SJCRH30 (cell line): ENCODE measurements at regions not wholly inside any gene's neighbourhood (a gene's known extent, or its start where the extent isn't known, plus 50 kb on each side); places are given as distances from the start of the nearest gene placed in this dataset.

Experiments
- DNase-seq, 2 experiments: peaks; one replicate each; pipeline ENCODE4 v3.0.0-alpha.2; 2015 to 2020
- H3K27ac ChIP-seq: fragments of 250-450 bp; sonication (Bioruptor Pico); 2 replicates; pipeline ENCODE4 v1.5.1; 2020; ENCODE audit warnings: mild to moderate bottlenecking, moderate library complexity
- H3K27me3 ChIP-seq: fragments of 250-450 bp; sonication (Bioruptor Pico); 2 replicates; pipeline ENCODE4 v1.5.1; 2020; ENCODE audit warnings: mild to moderate bottlenecking, moderate library complexity
- H3K36me3 ChIP-seq: fragments of 250-450 bp; sonication (Bioruptor Pico); 2 replicates; pipeline ENCODE4 v1.5.1; 2020; ENCODE audit warnings: mild to moderate bottlenecking, moderate library complexity
- H3K4me1 ChIP-seq: fragments of 250-450 bp; sonication (Bioruptor Pico); 2 replicates; pipeline ENCODE4 v1.5.1; 2020; ENCODE audit warnings: mild to moderate bottlenecking, moderate library complexity
- H3K4me3 ChIP-seq: fragments of 250-450 bp; sonication (Bioruptor Pico); 2 replicates; pipeline ENCODE4 v1.5.1; 2020; ENCODE audit warnings: mild to moderate bottlenecking, moderate library complexity
- H3K9me3 ChIP-seq: fragments of 250-450 bp; sonication (Bioruptor Pico); replicated peaks from 2 replicates; pipeline ENCODE4 v1.5.1; 2020; ENCODE audit warnings: mild to moderate bottlenecking, moderate library complexity

GRCh38 chr11:119907878-119908572 is 179.0 kb upstream of the NECTIN1 start:
- no peaks in the 10 kb centered on the region for H3K27me3 ChIP-seq
- no peak overlapping the region for H3K4me3 ChIP-seq
- H3K36me3 ChIP-seq, result no peaks in the 10 kb centered on the region
- no peaks in the 10 kb centered on the region for H3K9me3 ChIP-seq
- no peak for DNase-seq
- H3K27ac ChIP-seq, result no peak overlapping the region
- H3K4me1 ChIP-seq, result no peaks in the 10 kb centered on the region

DNA sequence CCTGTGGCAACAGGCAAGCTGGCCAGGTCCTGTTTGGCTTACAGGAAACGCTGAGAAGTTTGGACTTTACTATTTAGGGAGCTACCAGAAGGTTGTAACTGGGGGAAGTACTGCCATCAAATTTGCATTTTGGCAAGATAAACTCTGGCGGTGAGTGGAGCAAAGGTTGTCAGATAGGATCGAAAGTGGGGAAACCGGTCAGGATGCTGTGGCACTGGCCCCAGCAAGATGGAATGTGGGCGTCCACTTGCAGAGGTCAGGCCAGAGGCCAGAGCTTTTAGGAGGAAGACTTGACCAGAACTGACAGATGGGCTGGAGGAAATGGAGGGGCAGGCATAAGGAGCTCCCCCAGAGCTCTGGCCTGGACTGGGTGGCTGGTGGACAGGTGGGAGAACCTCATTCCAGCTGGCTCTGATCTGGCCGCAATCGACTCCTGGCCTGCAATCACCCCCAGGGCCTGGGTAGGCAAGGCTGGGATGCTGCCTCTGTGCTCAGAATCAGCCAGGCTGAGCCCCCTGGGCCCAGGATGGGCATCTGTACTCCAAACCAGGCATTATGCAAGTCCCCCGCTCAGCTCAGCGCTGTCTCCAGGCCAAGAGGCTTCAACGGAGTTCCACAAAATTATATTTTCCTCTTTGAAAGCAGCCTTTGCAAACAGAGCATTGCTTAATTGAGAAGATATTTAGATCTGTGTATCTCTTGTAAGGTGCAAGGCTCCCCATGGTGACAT is 178.3 kb upstream of the NECTIN1 start:
- no peaks in the 10 kb centered on the region for H3K36me3 ChIP-seq
- H3K27ac ChIP-seq, result no peak overlapping the region
- H3K4me1 ChIP-seq, result no peaks in the 10 kb centered on the region
- no peaks in the 10 kb centered on the region for H3K9me3 ChIP-seq
- DNase-seq, result no peak
- no peak overlapping the region for H3K4me3 ChIP-seq
- H3K27me3 ChIP-seq, result no peaks in the 10 kb centered on the region

DNA sequence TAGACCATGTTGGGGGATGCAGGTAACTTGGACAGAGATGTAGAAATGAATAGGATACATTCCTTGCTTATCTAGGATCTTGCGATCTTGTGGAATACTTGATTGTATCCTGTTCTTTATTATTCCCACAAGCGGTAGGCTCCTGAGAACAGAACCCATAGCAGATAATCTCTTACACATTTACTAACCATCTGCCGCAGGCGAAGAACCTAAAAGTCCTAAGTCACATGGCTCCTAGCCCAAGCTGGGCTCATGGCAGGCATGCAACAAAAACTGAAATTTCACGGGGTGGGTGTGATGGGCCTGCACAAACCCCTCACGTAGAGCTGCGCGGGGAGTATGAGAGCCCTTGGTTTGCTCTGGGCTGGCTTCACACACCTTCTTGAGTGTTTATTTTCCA is 177.4 kb upstream of the NECTIN1 start:
- Histone ChIP-seq H3K9me3 (no peaks in the 10 kb centered on the region), H3K27me3 (no peaks in the 10 kb centered on the region), H3K4me3 (no peak overlapping the region), H3K4me1 (no peaks in the 10 kb centered on the region), H3K27ac (no peak overlapping the region), H3K36me3 (no peaks in the 10 kb centered on the region)
- DNase-seq, result no peak

- DNase-seq, result no peak
- Histone ChIP-seq H3K36me3 (no peaks in the 10 kb centered on the region), H3K9me3 (no peaks in the 10 kb centered on the region), H3K4me1 (no peaks in the 10 kb centered on the region), H3K4me3 (no peak overlapping the region), H3K27ac (no peak overlapping the region), H3K27me3 (no peaks in the 10 kb centered on the region)
Measured at GRCh38 chr11:119905162-119905561, 176.2 kb upstream of the NECTIN1 start.

- no peaks in the 10 kb centered on the region for H3K9me3 ChIP-seq
- no peak for DNase-seq
- H3K27ac ChIP-seq, result no peak overlapping the region
- H3K36me3 ChIP-seq, result no peaks in the 10 kb centered on the region
- H3K4me1 ChIP-seq, result no peaks in the 10 kb centered on the region
- no peaks in the 10 kb centered on the region for H3K27me3 ChIP-seq
- H3K4me3 ChIP-seq, result no peak overlapping the region
Measured at GRCh38 chr11:119904531-119905035, 175.6 kb upstream of the NECTIN1 start.

GRCh38 chr11:119903821-119904220 is 174.8 kb upstream of the NECTIN1 start:
- H3K9me3 ChIP-seq, result no peaks in the 10 kb centered on the region
- H3K4me1 ChIP-seq, result no peaks in the 10 kb centered on the region
- no peaks in the 10 kb centered on the region for H3K36me3 ChIP-seq
- no peak for DNase-seq
- H3K27me3 ChIP-seq, result no peaks in the 10 kb centered on the region
- H3K27ac ChIP-seq, result no peak overlapping the region
- H3K4me3 ChIP-seq, result no peak overlapping the region

DNA sequence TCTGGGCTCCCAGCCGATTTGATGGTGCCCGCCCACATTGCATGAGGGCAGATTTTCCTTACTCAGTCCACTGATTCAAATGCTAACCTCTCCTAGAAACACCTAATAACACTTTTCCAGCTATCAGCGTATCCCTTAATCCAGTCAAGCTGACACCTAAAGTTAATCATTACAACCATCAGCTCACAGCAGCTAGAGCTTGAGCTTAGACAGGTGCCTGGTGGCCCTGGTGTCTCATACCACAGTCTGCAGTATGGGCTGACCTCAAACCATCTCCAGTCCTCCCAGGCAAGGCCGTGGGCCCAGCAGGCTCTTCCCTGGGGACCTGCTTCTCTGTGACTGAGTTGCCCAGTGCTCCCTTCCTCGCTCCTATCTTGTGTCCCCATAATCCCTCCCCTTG is 174.4 kb upstream of the NECTIN1 start:
- H3K9me3 ChIP-seq, result no peaks in the 10 kb centered on the region
- no peak overlapping the region for H3K4me3 ChIP-seq
- H3K4me1 ChIP-seq, result no peaks in the 10 kb centered on the region
- H3K27ac ChIP-seq, result no peak overlapping the region
- H3K36me3 ChIP-seq, result no peaks in the 10 kb centered on the region
- DNase-seq, result no peak
- no peaks in the 10 kb centered on the region for H3K27me3 ChIP-seq

GRCh38 chr11:119902656-119903231 is 173.7 kb upstream of the NECTIN1 start:
- Histone ChIP-seq H3K27me3 (no peaks in the 10 kb centered on the region), H3K36me3 (no peaks in the 10 kb centered on the region), H3K9me3 (no peaks in the 10 kb centered on the region), H3K4me1 (no peaks in the 10 kb centered on the region), H3K4me3 (no peak overlapping the region), H3K27ac (no peak overlapping the region)
- no peak for DNase-seq

DNA sequence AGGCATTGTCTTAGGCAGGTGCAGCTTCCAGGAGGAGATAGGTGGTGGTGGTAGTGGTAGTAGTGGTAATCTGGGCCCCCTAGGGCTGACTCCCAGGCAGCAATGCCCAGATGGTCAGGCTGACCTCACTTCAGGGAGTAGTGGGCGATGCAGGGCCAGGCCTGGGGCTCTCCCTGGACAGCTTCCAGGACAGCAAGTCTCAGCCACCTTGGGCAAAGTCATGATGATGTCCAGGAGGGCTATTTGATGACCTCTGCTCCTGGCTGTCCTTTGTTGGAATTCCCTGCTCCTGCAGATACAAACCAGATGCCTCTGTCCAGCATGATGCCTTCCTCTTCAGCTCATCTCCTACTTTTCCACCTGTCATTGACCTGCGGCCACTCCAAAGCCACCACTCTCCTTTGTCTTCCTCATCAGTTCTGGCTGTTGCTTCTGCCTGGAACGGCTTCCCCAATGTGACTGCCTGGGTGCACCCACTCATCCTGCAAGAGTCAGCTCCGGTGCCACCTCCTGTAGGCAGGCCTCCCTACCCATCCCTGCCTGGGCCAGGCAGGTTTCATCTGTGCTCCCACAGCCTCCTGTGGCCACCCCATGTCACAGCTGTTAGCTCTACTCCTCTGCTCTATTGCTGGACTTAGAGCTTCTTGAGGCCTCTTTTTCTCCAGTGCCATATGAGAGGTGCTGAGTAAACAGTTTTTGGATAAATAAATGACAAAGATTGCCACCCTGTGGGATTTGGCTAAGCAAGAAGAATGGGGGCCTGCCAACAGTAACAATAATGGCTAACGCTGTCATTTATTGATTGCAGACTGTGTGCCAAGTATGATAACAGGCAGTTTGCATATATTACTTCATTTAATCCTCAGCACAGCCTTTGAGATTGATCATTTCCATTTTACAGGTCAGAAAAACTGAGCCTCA is 172.9 kb upstream of the NECTIN1 start:
- H3K36me3 ChIP-seq, result no peaks in the 10 kb centered on the region
- no peaks in the 10 kb centered on the region for H3K9me3 ChIP-seq
- no peaks in the 10 kb centered on the region for H3K27me3 ChIP-seq
- DNase-seq, result no peak
- no peak overlapping the region for H3K27ac ChIP-seq
- no peak overlapping the region for H3K4me3 ChIP-seq
- H3K4me1 ChIP-seq, result no peaks in the 10 kb centered on the region

DNA sequence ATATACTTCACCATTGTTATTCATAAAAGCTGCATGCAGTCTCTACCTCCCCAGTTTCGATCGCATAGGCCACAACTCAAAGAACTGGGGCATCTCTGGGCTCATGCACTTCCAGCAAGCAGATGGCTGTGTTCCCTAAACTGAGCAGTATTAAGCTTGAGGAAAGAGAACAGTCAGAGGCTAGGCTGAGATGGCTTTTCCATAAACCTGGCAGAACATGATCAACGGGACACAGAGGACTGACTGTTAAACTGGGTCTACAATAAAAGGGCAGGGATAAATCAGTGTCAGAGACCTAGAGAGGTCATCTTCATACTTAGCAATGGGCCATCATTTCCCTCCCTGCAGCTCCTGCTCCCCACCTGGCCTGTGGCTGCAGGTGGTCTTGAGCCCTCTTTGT is 171.0 kb upstream of the NECTIN1 start:
- no peak for DNase-seq
- Histone ChIP-seq H3K36me3 (no peaks in the 10 kb centered on the region), H3K27ac (no peak overlapping the region), H3K4me3 (no peak overlapping the region), H3K27me3 (no peaks in the 10 kb centered on the region), H3K9me3 (no peaks in the 10 kb centered on the region), H3K4me1 (no peaks in the 10 kb centered on the region)

DNA sequence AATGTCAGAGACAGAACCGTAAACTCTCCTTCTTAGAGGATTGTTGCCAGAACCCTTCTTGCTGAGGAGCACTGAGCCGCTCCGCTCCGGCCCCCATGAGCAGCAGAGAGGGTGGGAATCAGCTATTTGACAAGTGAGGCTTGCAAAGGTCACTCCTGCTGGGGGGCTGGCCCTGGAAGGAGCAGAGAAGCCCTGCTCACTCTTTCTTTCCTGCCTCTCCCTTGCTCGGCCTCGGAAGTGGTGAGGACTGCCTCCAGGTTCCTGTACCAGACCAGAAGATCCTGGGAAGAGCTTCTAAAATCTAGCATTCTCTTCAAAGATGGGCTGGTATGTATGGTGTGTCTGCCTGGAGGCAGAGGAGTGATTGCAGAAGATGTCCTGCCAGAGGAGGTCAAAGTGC is 168.6 kb upstream of the NECTIN1 start:
- Histone ChIP-seq H3K4me1 (no peaks in the 10 kb centered on the region), H3K4me3 (no peak overlapping the region), H3K9me3 (no peaks in the 10 kb centered on the region), H3K27me3 (no peaks in the 10 kb centered on the region), H3K27ac (no peak overlapping the region), H3K36me3 (no peaks in the 10 kb centered on the region)
- no peak for DNase-seq

DNA sequence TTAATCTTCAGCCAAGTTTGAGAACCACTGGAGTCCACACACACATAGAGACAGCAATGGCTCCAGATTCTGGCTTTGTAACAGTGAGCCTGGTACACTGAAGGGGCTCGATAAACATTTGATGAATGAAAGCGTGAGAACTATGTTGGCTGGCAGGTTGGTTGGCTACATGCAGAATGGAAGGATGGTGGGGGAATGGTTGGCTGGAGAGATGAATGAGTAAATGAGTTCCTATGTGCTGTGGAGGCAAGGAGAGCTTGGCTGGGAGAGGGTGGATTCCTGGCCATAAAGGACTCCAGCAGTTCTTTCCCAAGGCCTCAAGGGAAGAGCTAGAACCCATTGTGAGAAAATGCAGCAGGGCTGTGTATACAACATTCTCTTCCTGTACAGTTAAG is 168.0 kb upstream of the NECTIN1 start:
- no peaks in the 10 kb centered on the region for H3K4me1 ChIP-seq

DNA sequence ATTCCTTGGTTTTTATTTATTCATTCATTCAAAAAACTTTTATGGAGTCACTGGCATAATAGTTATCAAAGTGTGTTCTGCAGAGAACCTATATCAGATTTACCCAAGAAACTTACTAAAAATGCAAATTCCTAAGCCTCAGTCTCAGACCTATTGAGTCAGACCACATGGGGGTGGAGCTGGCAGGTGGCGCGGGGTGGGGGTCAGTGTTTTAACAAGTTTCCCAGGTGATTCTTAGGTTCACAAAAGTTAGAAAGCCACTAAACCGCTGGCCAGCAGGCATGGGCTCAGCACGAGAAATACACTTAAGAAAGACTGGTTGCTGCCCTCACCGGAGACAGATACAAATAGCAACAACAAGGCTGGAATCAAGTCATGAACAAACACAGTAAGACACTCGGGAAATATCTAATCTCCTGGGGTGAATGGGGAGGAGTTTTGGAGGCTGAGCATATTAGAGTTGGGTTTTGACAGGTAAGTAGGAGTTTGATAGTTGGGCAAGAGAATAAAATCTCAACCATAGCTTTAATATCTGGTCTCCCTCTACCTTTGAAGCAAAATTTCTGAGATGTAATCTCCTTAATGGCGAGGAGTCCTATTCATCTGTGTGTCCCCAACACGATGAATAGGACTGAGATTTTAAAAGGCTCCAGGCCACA is 167.5 kb upstream of the NECTIN1 start:
- no peaks in the 10 kb centered on the region for H3K9me3 ChIP-seq
- no peak overlapping the region for H3K27ac ChIP-seq
- no peaks in the 10 kb centered on the region for H3K27me3 ChIP-seq
- no peak for DNase-seq
- no peaks in the 10 kb centered on the region for H3K36me3 ChIP-seq
- no peak overlapping the region for H3K4me3 ChIP-seq
- no peaks in the 10 kb centered on the region for H3K4me1 ChIP-seq

More for the DNA sequence above, 168.0 kb upstream of the NECTIN1 start:
- Histone ChIP-seq H3K27me3 (no peaks in the 10 kb centered on the region), H3K9me3 (no peaks in the 10 kb centered on the region), H3K27ac (no peak overlapping the region), H3K4me3 (no peak overlapping the region), H3K36me3 (no peaks in the 10 kb centered on the region)
- no peak for DNase-seq

GRCh38 chr11:119895981-119896380 is 167.0 kb upstream of the NECTIN1 start:
- Histone ChIP-seq H3K27me3 (no peaks in the 10 kb centered on the region), H3K4me1 (no peaks in the 10 kb centered on the region), H3K9me3 (no peaks in the 10 kb centered on the region), H3K4me3 (no peak overlapping the region), H3K27ac (no peak overlapping the region), H3K36me3 (no peaks in the 10 kb centered on the region)
- no peak for DNase-seq
